Activated T-helper 17 cell treated with anti-CD3 and anti-CD28 coated beads, Interleukin-2, amount 50 U/mL, for 72 hours (primary cell): ENCODE measurements at regions not wholly inside any gene's neighbourhood (a gene's known extent, or its start where the extent isn't known, plus 50 kb on each side); places are given as distances from the start of the nearest gene placed in this dataset.
A peak's percentile ranks its signal among the peaks of the same experiment; 100 is the strongest.

Experiments
- ATAC-seq: fragments of 150-1000 bp; cut with Tn5 transposase; replicated peaks from 2 replicates; pipeline ENCODE4 v1.10.0; 2021; ENCODE audit warnings: mild to moderate bottlenecking, moderate library complexity
- H3K27ac Mint-ChIP-seq: one replicate; pipeline ENCODE4 v1.8.0; 2022; ENCODE audit warnings: mixed read lengths
- H3K27me3 Mint-ChIP-seq: one replicate; pipeline ENCODE4 v1.8.0; 2022; ENCODE audit warnings: mixed read lengths
- H3K36me3 Mint-ChIP-seq: one replicate; pipeline ENCODE4 v1.8.0; 2022; ENCODE audit warnings: low read depth, mild to moderate bottlenecking, mixed read lengths
- H3K4me1 Mint-ChIP-seq: one replicate; pipeline ENCODE4 v1.8.0; 2022; ENCODE audit warnings: mixed read lengths
- H3K4me3 Mint-ChIP-seq: one replicate; pipeline ENCODE4 v1.8.0; 2022; ENCODE audit warnings: mild to moderate bottlenecking, mixed read lengths
- H3K9me3 Mint-ChIP-seq: one replicate; pipeline ENCODE4 v1.8.0; 2022; ENCODE audit warnings: mixed read lengths

DNA sequence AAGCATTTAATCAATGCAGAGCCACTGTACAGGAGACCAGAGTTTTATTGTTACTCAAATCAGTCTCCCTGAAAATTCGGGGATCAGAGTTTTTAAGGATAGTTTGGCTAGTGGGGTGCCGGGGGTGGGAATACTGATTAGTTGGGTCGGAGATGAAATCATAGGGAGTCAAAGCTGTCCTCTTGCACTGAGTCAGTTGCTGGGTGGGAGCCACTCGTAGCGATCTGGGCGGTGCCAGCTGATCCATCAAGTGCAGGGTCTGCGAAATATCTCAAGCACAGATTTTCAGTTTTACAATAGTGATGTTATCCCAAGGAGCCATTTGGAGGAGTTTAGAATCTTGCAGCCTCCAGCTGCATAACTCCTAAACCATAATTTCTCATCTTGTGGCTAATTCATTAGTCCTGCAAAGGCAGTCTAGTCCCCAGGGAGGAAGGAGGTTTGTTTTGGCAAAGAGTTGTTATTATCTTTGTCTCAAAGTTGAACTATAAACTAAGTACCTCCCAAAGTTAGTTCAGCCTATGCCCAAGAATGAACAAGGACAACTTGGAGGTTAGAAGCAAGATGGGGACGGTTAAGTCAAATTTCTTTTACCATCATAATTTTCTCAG is 169.4 kb upstream of the PLEKHG7 start:
- H3K27me3 Mint-ChIP-seq, result no peaks in the 10 kb centered on the region

DNA sequence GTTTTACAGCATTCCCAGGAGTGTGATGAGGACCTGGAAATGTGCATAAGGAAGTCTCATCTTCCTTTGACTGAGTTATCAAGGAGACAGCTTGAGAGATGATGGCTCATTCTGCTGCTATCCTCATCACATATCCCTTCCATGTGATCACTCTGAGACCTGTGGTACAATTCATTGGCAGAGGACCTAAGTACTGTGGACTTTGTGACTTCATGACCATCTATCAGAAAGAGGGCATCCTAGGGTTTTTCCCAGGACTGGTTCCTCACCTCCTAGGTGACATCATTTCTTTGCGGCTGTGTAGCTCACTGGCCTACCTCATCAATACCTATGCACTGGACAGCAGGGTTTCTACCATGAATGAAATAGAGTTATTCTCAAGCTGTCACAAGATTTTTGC is 172.1 kb upstream of the PLEKHG7 start:
- Mint-ChIP-seq H3K27me3 (no peaks in the 10 kb centered on the region), H3K36me3 (no peaks in the 10 kb centered on the region), H3K9me3 (peaks cover 3% of the 10 kb centered on the region), H3K4me3 (no peak overlapping the region), H3K4me1 (peaks cover 21% of the 10 kb centered on the region), H3K27ac (peak overlapping the region; percentile 28)
- peak; percentile 74 for ATAC-seq

More for the DNA sequence above, 169.4 kb upstream of the PLEKHG7 start:
- Mint-ChIP-seq H3K36me3 (no peaks in the 10 kb centered on the region), H3K27ac (no peak overlapping the region), H3K4me1 (peaks cover 31% of the 10 kb centered on the region), H3K9me3 (peaks cover 3% of the 10 kb centered on the region), H3K4me3 (no peak overlapping the region)
- no peak for ATAC-seq

DNA sequence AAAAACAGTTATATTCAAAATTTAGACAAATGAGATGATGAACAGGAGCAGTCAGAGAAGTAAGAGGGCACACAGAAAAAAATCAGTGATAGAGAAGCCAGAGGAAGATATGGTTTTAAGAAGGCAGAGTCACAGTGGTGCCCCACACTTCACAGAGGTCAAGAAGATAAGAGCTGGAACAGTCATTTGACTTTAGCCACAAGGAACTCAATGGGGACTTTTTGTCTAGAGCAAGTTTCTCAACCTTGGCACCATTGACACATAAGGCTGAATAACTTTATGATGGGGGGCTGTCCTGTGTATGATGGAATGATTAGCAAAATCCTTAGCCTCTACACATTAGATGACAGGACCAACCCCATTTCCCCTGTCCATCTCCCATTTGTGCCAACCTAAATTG is 172.8 kb upstream of the PLEKHG7 start:
- ATAC-seq, result peak; percentile 89
- H3K27ac Mint-ChIP-seq, result peak overlapping the region; percentile 28
- no peaks in the 10 kb centered on the region for H3K36me3 Mint-ChIP-seq
- no peaks in the 10 kb centered on the region for H3K27me3 Mint-ChIP-seq
- H3K9me3 Mint-ChIP-seq, result peaks cover 3% of the 10 kb centered on the region
- no peak overlapping the region for H3K4me3 Mint-ChIP-seq
- H3K4me1 Mint-ChIP-seq, result peaks cover 21% of the 10 kb centered on the region

DNA sequence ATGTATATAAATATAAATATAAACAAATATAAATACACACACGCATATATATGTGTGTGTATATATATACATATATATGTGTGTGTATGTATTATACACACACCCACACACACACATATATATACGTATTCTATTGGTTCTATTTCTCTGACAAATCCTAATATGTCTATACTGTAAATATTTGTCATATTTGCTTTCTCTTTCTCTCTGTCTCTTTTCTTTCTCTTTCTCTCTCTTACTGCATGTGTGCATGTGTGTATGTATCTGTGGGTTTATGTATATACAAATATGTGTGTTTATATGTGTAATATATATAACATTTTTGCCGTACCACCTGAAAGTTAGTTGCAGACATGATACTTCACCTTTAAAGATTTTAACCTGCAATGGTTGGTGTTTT is 174.2 kb upstream of the PLEKHG7 start:
- Mint-ChIP-seq H3K4me1 (peaks cover 21% of the 10 kb centered on the region), H3K9me3 (peaks cover 12% of the 10 kb centered on the region), H3K36me3 (no peaks in the 10 kb centered on the region), H3K27me3 (no peaks in the 10 kb centered on the region), H3K27ac (no peak overlapping the region), H3K4me3 (no peak overlapping the region)
- no peak for ATAC-seq

DNA sequence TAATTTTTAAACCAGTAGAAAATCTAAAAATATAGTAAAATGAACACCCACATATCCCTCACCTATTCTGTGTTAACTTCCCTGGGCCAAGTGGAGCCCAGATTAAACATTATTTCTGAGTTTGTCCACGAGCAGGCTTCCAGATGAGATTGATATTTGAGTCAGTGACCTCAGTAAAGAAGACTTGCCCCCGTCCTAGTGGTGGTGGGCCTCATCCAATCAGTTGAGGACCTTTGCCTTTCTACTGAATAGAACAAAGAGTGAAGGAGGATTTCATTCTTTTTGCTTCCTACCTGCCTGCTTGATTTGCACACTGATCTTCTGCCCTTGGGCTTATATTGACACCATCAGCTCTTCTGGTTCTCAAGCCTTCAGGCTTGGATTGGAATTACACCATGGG is 174.7 kb upstream of the PLEKHG7 start:
- Mint-ChIP-seq H3K4me1 (peaks cover 21% of the 10 kb centered on the region), H3K27ac (no peak overlapping the region), H3K27me3 (no peaks in the 10 kb centered on the region), H3K4me3 (no peak overlapping the region), H3K9me3 (peaks cover 14% of the 10 kb centered on the region), H3K36me3 (no peaks in the 10 kb centered on the region)
- no peak for ATAC-seq

DNA sequence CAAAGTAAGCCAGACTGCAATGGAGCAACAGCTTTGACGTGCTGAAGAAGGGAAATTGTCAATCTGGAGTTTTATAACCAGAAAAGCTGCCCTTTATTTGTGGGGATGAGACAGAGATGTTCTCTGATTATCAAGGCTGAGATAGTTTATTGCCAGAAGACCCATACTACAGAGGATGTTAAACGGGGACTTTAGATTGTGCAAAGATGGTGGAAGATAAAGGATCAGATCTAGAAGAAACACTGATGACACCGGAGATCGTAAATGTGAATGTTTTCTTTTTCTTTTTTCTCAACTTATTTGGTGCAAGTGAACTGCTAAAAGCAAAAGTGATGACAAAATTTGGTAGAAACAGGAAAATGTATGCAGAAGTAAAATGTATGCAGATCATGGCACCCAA is 178.3 kb upstream of the PLEKHG7 start:
- peaks cover 15% of the 10 kb centered on the region for H3K9me3 Mint-ChIP-seq
- peaks cover 12% of the 10 kb centered on the region for H3K4me1 Mint-ChIP-seq
- no peak for ATAC-seq
- H3K27me3 Mint-ChIP-seq, result no peaks in the 10 kb centered on the region
- H3K4me3 Mint-ChIP-seq, result peak overlapping the region; percentile 4
- no peaks in the 10 kb centered on the region for H3K36me3 Mint-ChIP-seq
- H3K27ac Mint-ChIP-seq, result no peak overlapping the region

DNA sequence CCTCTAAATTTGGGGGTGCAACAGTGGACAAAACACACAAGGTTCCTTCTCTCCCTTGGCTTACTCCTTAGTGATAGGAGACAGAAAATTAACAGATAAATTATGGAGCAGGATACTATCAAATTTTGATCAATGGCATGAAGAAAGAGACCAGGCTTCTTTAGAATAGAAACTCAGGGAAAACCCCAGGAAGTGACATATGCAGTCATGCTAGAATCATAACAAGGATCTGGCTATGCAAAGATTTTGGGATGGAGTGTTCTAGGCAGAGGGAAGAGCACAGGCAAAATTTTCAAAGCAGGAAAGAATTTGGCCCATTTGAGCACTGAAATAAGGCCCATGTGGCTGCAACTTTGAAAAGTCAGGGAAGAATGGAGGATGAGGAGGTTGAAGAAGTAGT is 182.3 kb upstream of the PLEKHG7 start:
- Mint-ChIP-seq H3K27me3 (no peaks in the 10 kb centered on the region), H3K9me3 (peaks cover 15% of the 10 kb centered on the region), H3K27ac (peak overlapping the region; percentile 0), H3K36me3 (no peaks in the 10 kb centered on the region), H3K4me1 (peaks cover 18% of the 10 kb centered on the region), H3K4me3 (peak overlapping the region; percentile 1)
- ATAC-seq, result no peak

DNA sequence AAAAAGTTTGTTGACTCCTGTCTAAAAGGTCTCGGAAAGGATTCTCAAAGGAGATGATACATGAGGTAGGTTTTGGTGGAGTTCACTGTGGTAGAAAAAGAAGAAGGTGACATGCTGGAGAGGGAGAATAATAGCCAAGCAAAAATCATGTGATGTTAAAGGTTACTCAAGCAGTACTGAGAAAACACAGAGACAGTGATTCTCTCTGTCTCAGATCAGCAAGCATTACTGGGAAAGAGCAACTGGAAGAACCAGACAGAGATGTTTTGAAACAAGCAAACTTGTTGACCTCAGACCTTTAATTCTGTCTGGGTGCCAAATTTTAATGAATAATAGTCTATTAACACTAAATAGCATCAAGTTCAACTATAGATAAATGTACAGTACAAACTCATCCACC is 183.5 kb upstream of the PLEKHG7 start:
- Mint-ChIP-seq H3K9me3 (peaks cover 10% of the 10 kb centered on the region), H3K4me1 (peaks cover 18% of the 10 kb centered on the region), H3K4me3 (peak overlapping the region; percentile 14), H3K36me3 (no peaks in the 10 kb centered on the region), H3K27me3 (no peaks in the 10 kb centered on the region), H3K27ac (peak overlapping the region; percentile 59)
- ATAC-seq, result no peak

DNA sequence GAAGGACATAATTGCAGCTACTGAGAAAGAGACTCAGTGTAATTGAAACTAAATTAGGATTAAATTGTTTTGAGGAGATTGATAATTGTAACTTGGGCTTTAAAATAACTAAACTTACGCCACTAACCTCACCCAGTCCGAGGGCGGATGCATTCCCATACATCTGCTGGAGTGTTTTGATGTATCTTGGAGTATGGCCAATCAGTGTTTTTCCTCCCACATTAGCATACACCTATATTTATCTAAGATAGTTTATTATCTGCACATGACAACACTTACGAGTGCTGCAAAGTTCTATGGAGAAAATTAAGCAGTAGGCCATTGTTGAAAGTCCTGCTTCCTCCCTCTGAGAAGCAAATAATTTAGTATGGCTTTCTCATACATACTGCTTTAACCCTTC is 184.7 kb upstream of the PLEKHG7 start:
- no peak overlapping the region for H3K4me3 Mint-ChIP-seq
- H3K4me1 Mint-ChIP-seq, result peaks cover 18% of the 10 kb centered on the region
- no peak for ATAC-seq
- peaks cover 9% of the 10 kb centered on the region for H3K9me3 Mint-ChIP-seq
- no peaks in the 10 kb centered on the region for H3K27me3 Mint-ChIP-seq
- no peak overlapping the region for H3K27ac Mint-ChIP-seq
- H3K36me3 Mint-ChIP-seq, result no peaks in the 10 kb centered on the region

DNA sequence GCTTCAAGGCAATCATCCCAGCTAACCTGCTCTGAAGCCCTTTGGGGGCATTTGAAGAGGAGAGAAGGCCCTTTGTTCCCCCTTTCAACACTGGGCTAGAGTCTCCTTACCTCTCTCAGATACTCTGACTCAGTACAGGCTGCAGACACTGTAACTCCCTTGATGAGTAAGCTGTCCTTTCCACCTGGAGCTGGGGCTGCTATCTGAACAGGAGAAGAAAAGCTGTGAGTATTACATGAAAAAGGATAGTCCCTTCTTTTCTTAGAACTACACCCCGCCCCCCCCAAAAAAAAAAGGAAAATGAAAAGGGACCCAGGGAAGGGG is 186.6 kb upstream of the PLEKHG7 start:
- peak overlapping the region; percentile 53 for H3K4me3 Mint-ChIP-seq
- H3K4me1 Mint-ChIP-seq, result peaks cover 18% of the 10 kb centered on the region
- peak; percentile 99 for ATAC-seq
- H3K27ac Mint-ChIP-seq, result peak overlapping the region; percentile 70
- peaks cover 5% of the 10 kb centered on the region for H3K9me3 Mint-ChIP-seq
- H3K36me3 Mint-ChIP-seq, result no peaks in the 10 kb centered on the region
- H3K27me3 Mint-ChIP-seq, result no peaks in the 10 kb centered on the region

DNA sequence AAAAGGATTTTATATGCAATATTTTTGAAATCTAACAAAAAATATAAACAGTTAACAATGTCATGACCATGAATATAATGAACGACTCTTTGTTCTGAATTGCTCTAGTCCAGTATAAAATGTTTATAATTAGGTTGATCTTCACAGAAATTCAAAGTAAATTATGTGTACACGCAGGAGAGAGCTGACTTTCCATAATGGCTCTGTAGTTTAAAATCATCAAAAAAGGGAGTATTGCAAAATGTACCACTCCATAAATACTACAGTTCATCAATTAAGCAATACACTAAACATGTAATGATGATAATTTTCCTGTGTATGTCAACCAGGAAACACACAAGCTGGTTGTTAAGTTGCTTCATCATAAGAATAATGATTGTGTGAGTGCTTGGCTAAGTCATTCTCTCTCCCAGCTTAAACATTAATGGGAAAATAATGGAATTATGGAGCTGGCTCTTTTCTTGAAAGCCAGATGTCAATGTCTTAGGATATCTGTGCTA is 189.5 kb upstream of the PLEKHG7 start:
- Mint-ChIP-seq H3K4me1 (peaks cover 4% of the 10 kb centered on the region), H3K27ac (no peak overlapping the region), H3K27me3 (no peaks in the 10 kb centered on the region), H3K4me3 (no peak overlapping the region), H3K9me3 (peaks cover 10% of the 10 kb centered on the region), H3K36me3 (no peaks in the 10 kb centered on the region)
- no peak for ATAC-seq

DNA sequence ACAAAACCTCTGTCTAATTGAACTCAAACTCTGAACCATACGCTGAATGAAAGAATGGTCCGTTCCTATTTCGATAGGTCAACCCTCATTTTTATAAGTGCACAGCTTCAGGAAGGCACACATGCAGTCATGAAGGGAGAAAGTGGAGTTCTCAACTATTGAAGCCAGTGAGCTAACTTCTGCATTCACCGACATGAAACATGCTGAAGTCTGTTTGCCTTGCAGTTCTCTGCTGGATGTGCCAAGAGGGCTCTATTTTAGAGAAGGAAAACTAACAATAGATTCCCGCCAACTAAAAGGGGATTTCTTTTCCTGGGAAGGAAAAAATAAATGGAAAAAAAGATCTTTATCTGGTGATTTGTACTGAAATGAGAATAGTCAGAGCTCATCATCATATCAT is 191.0 kb upstream of the PLEKHG7 start:
- Mint-ChIP-seq H3K4me3 (no peak overlapping the region), H3K36me3 (no peaks in the 10 kb centered on the region), H3K9me3 (peaks cover 10% of the 10 kb centered on the region), H3K27ac (no peak overlapping the region), H3K4me1 (peaks cover 7% of the 10 kb centered on the region), H3K27me3 (no peaks in the 10 kb centered on the region)
- no peak for ATAC-seq

DNA sequence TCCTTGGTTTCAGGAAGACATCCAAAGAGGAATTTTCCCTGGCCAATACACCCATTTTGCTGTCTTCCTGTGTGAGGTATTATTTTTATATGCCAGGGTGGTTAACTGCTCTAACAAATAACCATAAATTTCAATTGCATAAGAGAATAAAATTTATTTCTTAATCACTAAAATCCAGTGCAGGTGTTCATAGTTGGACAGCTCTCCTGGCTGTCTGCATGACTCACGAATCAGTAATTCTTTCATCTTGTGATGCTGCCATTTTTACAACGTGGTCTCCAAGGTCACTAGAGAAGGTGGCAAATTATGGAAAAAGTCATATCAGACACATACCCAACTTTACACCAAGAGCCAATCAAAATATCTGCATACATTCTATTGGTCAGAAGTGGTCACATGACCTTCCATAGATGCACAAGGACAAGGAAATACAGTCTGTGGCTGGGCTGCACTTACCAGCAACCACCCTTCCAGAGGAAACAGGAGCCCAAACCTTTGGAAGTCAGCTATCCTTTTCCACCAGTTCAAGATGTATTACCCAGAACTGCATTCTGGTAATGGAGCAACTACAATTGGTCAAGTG is 193.5 kb upstream of the PLEKHG7 start:
- Mint-ChIP-seq H3K4me1 (peaks cover 9% of the 10 kb centered on the region), H3K36me3 (no peaks in the 10 kb centered on the region), H3K9me3 (peaks cover 13% of the 10 kb centered on the region), H3K27me3 (no peaks in the 10 kb centered on the region), H3K4me3 (no peak overlapping the region), H3K27ac (no peak overlapping the region)
- no peak for ATAC-seq

DNA sequence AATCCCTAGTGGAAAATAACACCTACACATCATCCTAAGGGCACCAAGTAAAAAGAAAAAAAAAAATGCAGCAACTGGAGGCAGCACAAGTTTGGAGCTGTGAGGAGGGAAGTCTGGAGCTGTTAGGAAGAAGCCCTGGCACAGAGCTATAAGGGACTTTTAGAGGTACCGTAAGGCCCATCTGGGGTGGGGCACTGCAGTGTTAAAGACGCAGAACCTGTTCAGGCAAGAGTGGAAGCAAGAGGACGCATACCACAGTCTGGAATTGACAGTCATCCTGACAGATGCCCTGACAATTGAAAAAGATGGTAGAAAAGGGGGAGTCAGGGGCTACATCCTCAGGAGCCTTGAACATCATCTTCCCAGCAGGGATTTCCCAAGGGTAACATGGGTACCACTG is 195.9 kb upstream of the PLEKHG7 start:
- no peak overlapping the region for H3K4me3 Mint-ChIP-seq
- peaks cover 21% of the 10 kb centered on the region for H3K4me1 Mint-ChIP-seq
- ATAC-seq, result no peak
- peaks cover 6% of the 10 kb centered on the region for H3K36me3 Mint-ChIP-seq
- peaks cover 8% of the 10 kb centered on the region for H3K9me3 Mint-ChIP-seq
- peak overlapping the region; percentile 91 for H3K27ac Mint-ChIP-seq
- H3K27me3 Mint-ChIP-seq, result no peaks in the 10 kb centered on the region

DNA sequence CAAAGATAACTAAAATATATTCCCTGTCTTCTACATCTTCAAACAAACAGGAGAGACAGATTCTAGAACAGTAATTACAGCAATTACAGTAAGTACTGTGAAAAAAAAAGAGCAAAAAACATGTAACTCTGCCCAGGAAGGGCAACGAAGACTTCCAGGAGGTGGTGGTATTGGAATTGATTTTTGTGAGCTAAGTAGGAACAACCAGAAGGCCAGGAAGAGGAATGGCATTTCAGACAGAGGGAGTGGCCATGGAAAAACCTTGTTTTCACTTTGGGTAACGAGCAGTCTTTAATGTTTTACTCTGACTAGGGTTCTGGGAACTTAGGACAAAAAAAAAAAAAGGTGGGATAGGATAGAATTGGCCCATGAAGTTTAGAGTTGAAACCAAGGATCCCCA is 196.3 kb upstream of the PLEKHG7 start:
- ATAC-seq, result no peak
- Mint-ChIP-seq H3K9me3 (peaks cover 8% of the 10 kb centered on the region), H3K27me3 (no peaks in the 10 kb centered on the region), H3K27ac (peak overlapping the region; percentile 91), H3K36me3 (peaks cover 6% of the 10 kb centered on the region), H3K4me3 (no peak overlapping the region), H3K4me1 (peaks cover 21% of the 10 kb centered on the region)
